HFFc6 (cell line): ENCODE measurements at regions not wholly inside any gene's neighbourhood (a gene's known extent, or its start where the extent isn't known, plus 50 kb on each side); places are given as distances from the start of the nearest gene placed in this dataset.

ENCODE experiments used
- DNase-seq: peaks from one replicate; pipeline ENCODE4 v3.0.0-alpha.2; 2018
- H3K27ac Mint-ChIP-seq: 2 replicates; pipeline ENCODE4 v1.8.0; 2020; ENCODE audit warnings: mild to moderate bottlenecking, mixed read lengths
- H3K27me3 Mint-ChIP-seq: 2 replicates; pipeline ENCODE4 v1.8.0; 2021; ENCODE audit warnings: mild to moderate bottlenecking, moderate library complexity, mixed read lengths; ENCODE audit not compliant: insufficient read depth
- H3K36me3 Mint-ChIP-seq: 2 replicates; pipeline ENCODE4 v1.8.0; 2021; ENCODE audit warnings: low read depth, mixed read lengths
- H3K4me1 Mint-ChIP-seq: 2 replicates; pipeline ENCODE4 v1.8.0; 2020; ENCODE audit warnings: low read depth, mixed read lengths
- H3K4me3 Mint-ChIP-seq: 2 replicates; pipeline ENCODE4 v1.8.0; 2020; ENCODE audit warnings: mild to moderate bottlenecking, moderate library complexity, mixed read lengths
- H3K9me3 Mint-ChIP-seq: 2 replicates; pipeline ENCODE4 v1.8.0; 2020; ENCODE audit warnings: mild to moderate bottlenecking, mixed read lengths
- CTCF ChIP-seq: fragments of 200-600 bp; sonication (generic); IDR thresholded peaks from 2 replicates; pipeline ENCODE4 v1.5.0; 2021; ENCODE audit warnings: antibody characterized with exemption, mild to moderate bottlenecking

- no peaks in the 10 kb centered on the region for H3K36me3 Mint-ChIP-seq
- H3K27ac Mint-ChIP-seq: no peak overlapping the region
- H3K4me3 Mint-ChIP-seq: no peak overlapping the region
- no peak for TF ChIP-seq CTCF
- H3K4me1 Mint-ChIP-seq: peaks cover 7% of the 10 kb centered on the region; the same call in 1 of the 2 replicates
- no peak for DNase-seq
- peaks cover 8% of the 10 kb centered on the region for H3K27me3 Mint-ChIP-seq
- no peaks in the 10 kb centered on the region for H3K9me3 Mint-ChIP-seq
These were observed 52.3 kb upstream of the RPS6KA3 start for GRCh38 chrX:20319054-20319453.

- Mint-ChIP-seq H3K4me1 (peaks cover 7% of the 10 kb centered on the region; the same call in 1 of the 2 replicates), H3K9me3 (no peaks in the 10 kb centered on the region), H3K27me3 (peaks cover 8% of the 10 kb centered on the region), H3K36me3 (no peaks in the 10 kb centered on the region), H3K4me3 (no peak overlapping the region), H3K27ac (no peak overlapping the region)
- no peak for DNase-seq
- TF ChIP-seq CTCF: no peak
These were observed 51.2 kb upstream of the RPS6KA3 start for GRCh38 chrX:20317873-20318272.
